ENCODE measurements at regions not wholly inside any gene's neighbourhood (a gene's known extent, or its start where the extent isn't known, plus 50 kb on each side); places are given as distances from the start of the nearest gene placed in this dataset.

GRCh38 chr6:66396549-66396948 lies 689.5 kb upstream of the EYS start:
- no peak overlapping the region for H3K56ac ChIP-seq (replicated peaks; ENCODE audit: insufficient read length, low read depth, low read length)
- CTCF ChIA-PET (ENCODE audit: partially characterized antibody) = interaction anchor here (0.6 kb wide), 1 partner anchor 48 kb away, joined by 3 read pairs; no protein-coding TSS in a partner anchor
- TF ChIP-seq TCF12 (IDR thresholded peaks at IDR 0.05; ENCODE audit: low read depth, low read length) (no peak), JUN (IDR thresholded peaks at IDR 0.05; ENCODE audit: low read depth, low read length) (no peak), PHF8 (conservative IDR thresholded peaks at IDR 0.05; ENCODE audit: low read depth, low read length) (no peak), CHD2 (IDR thresholded peaks at IDR 0.05; ENCODE audit: low read length) (no peak), KDM4A (IDR thresholded peaks at IDR 0.05; ENCODE audit: low read depth, low read length, severe bottlenecking) (no peak), TAF7 (optimal IDR thresholded peaks at IDR 0.05; ENCODE audit: borderline replicate concordance, low read depth, low read length) (no peak), SIX5 (IDR thresholded peaks at IDR 0.05; ENCODE audit: low read depth, low read length) (no peak), SP2 (IDR thresholded peaks at IDR 0.05; ENCODE audit: low read length) (no peak), EGR1 (IDR thresholded peaks at IDR 0.05; ENCODE audit: borderline replicate concordance, low read depth, low read length) (no peak), RFX5 (IDR thresholded peaks at IDR 0.05; ENCODE audit: borderline replicate concordance, low read depth, low read length) (no peak), CBX5 (IDR thresholded peaks at IDR 0.05; ENCODE audit: low read depth, low read length) (no peak), RBBP5 (IDR thresholded peaks at IDR 0.05; ENCODE audit: borderline replicate concordance, low read depth, low read length) (no peak), JUND (IDR thresholded peaks at IDR 0.05; ENCODE audit: low read length) (no peak)
- TF ChIP-seq, protein P1, sequence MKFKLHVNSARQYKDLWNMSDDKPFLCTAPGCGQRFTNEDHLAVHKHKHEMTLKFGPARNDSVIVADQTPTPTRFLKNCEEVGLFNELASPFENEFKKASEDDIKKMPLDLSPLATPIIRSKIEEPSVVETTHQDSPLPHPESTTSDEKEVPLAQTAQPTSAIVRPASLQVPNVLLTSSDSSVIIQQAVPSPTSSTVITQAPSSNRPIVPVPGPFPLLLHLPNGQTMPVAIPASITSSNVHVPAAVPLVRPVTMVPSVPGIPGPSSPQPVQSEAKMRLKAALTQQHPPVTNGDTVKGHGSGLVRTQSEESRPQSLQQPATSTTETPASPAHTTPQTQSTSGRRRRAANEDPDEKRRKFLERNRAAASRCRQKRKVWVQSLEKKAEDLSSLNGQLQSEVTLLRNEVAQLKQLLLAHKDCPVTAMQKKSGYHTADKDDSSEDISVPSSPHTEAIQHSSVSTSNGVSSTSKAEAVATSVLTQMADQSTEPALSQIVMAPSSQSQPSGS (IDR thresholded peaks at IDR 0.05; ENCODE audit: low read length) = no peak

More at GRCh38 chr6:66396549-66396948, 689.5 kb upstream of the EYS start:
- WGBS, 2 experiments (ENCODE audit: extremely low coverage in 1 of 2, insufficient coverage in 1 of 2, insufficient read length in 1 of 2, insufficient replicate concordance in 2 of 2, low coverage in 1 of 2, low lambda C conversion rate in 2 of 2, missing lambda C conversion rate in 1 of 2) = 91% methylated on average over 7 of the region's 7 CpGs; no CpG with 5 or more reads in 1 of the 2 experiments
- Histone ChIP-seq H3K18ac (ENCODE audit: extremely low read depth, low read length) (no peak overlapping the region), H4K91ac (replicated peaks; ENCODE audit: insufficient read length, low read length) (no peak overlapping the region), H3K4ac (replicated peaks; ENCODE audit: insufficient read length, low read depth, low read length) (no peak overlapping the region), H3K79me1 (ENCODE audit: low read depth, low read length) (no peaks in the 10 kb centered on the region), H2AFZ (ENCODE audit: low read length) (peak overlapping the region; percentile 78; the same call in 1 of the 2 replicates), H2BK15ac (ENCODE audit: low read length) (0 out of 2 replicates have a peak overlapping the region, but pooled peaks have one; percentile 46), H3K23ac (ENCODE audit: insufficient read length) (no peak overlapping the region), H3K36me3 (ENCODE audit: control insufficient read depth in 2 of 4, insufficient read depth in 4 of 4, low read length in 3 of 4) (no peaks in the 10 kb centered on the region), H3K4me2 (ENCODE audit: insufficient read depth in 1 of 2, low read depth in 2 of 2, low read length in 2 of 2) (no peak overlapping the region), H2AK5ac (ENCODE audit: low read depth, low read length) (no peak overlapping the region), H3K4me3 (ENCODE audit: extremely low read depth in 1 of 4, insufficient read depth in 2 of 4, low read depth in 3 of 4, low read length in 4 of 4) (no peak overlapping the region), H3K14ac (ENCODE audit: insufficient read length) (no peak overlapping the region), H4K20me1 (replicated peaks in 1 of 2; ENCODE audit: control insufficient read depth in 1 of 2, insufficient read depth in 2 of 2, low read length in 2 of 2) (no peaks in the 10 kb centered on the region), H2BK5ac (ENCODE audit: low read depth, low read length) (no peak overlapping the region), H2BK120ac (replicated peaks; ENCODE audit: low read depth, low read length) (no peak overlapping the region), H4K5ac (ENCODE audit: insufficient read length, low read depth, low read length) (no peak overlapping the region), H3K9me3 (ENCODE audit: insufficient read depth in 2 of 2, low read depth in 1 of 2, low read length in 1 of 2) (no peaks in the 10 kb centered on the region), H3K79me2 (ENCODE audit: control insufficient read depth in 1 of 2, insufficient read depth in 2 of 2, low read length in 2 of 2) (no peaks in the 10 kb centered on the region), H3K4me1 (replicated peaks in 1 of 4; ENCODE audit: control insufficient read depth in 3 of 4, insufficient read depth in 4 of 4, low read length in 3 of 4) (no peaks in the 10 kb centered on the region; a peak in 1 of 7 replicates), H3K23me2 (ENCODE audit: low read depth, low read length) (no peaks in the 10 kb centered on the region), H3K27me3 (replicated peaks in 1 of 4; ENCODE audit: control insufficient read depth in 3 of 4, extremely low read depth in 1 of 4, insufficient read depth in 3 of 4, low read length in 3 of 4) (no peaks in the 10 kb centered on the region), H2BK12ac (ENCODE audit: low read depth, low read length) (no peak overlapping the region), H4K8ac (ENCODE audit: extremely low read depth, insufficient read depth, low read length) (peak overlapping the region; percentile 14), H3K27ac (ENCODE audit: low read depth, low read length) (no peak overlapping the region), H3K9ac (replicated peaks in 1 of 4; ENCODE audit: extremely low read depth in 1 of 4, low read depth in 3 of 4, low read length in 3 of 4) (no peak overlapping the region), H2BK20ac (ENCODE audit: low read length) (no peak overlapping the region)
- POLR2A ChIA-PET (ENCODE audit: partially characterized antibody) = no interaction called here
- FAIRE-seq (no peak), DNase-seq (ENCODE audit: low read depth in 1 of 2, low spot score in 2 of 2) (no peak)

All from H1 (cell line).